ENCODE measurements at regions not wholly inside any gene's neighbourhood (a gene's known extent, or its start where the extent isn't known, plus 50 kb on each side); places are given as distances from the start of the nearest gene placed in this dataset.

GRCh38 chr11:128407962-128408361, 179.4 kb downstream of the ETS1 start:
- Histone ChIP-seq H3K4me3 (ENCODE audit: low read length) (no peak overlapping the region), H3F3A (ENCODE audit: insufficient read depth, low read length, poor library complexity, severe bottlenecking) (no peaks in the 10 kb centered on the region), H3K79me2 (replicated peaks; ENCODE audit: insufficient read depth, low read length) (no peaks in the 10 kb centered on the region), H4K20me1 (ENCODE audit: insufficient read depth) (no peaks in the 10 kb centered on the region), H3K9me2 (ENCODE audit: insufficient read depth, low read length) (no peaks in the 10 kb centered on the region), H3K4me2 (ENCODE audit: low read length) (no peak overlapping the region), H3K9me3 (ENCODE audit: low read length) (no peaks in the 10 kb centered on the region), H3K36me3 (ENCODE audit: insufficient read depth, low read length) (no peaks in the 10 kb centered on the region), H3K27me3 (ENCODE audit: insufficient read depth, low read depth, low read length) (no peaks in the 10 kb centered on the region), H3K27ac (ENCODE audit: low read length) (no peak overlapping the region), H2AFZ (ENCODE audit: low read depth, low read length) (no peak overlapping the region), H3K9ac (ENCODE audit: low read length) (no peak overlapping the region)
- TF ChIP-seq REST (IDR thresholded peaks at IDR 0.05; ENCODE audit: borderline replicate concordance) (no peak), EP300 (conservative IDR thresholded peaks at IDR 0.05; ENCODE audit: poor library complexity, severe bottlenecking) (no peak), RAD21 (conservative IDR thresholded peaks at IDR 0.05) (no peak), SMC3 (conservative IDR thresholded peaks at IDR 0.05; ENCODE audit: poor library complexity) (no peak), CTCF (IDR thresholded peaks at IDR 0.05; ENCODE audit: poor library complexity, severe bottlenecking) (no peak), MXI1 (conservative IDR thresholded peaks at IDR 0.05; ENCODE audit: poor library complexity, severe bottlenecking) (no peak)

- no peak overlapping the region for H2AFZ ChIP-seq (ENCODE audit: low read depth, low read length)
- TF ChIP-seq CTCF (IDR thresholded peaks at IDR 0.05; ENCODE audit: poor library complexity, severe bottlenecking) (no peak), POLR2AphosphoS5 (IDR thresholded peaks at IDR 0.05) (no peak), RAD21 (conservative IDR thresholded peaks at IDR 0.05) (no peak), EP300 (conservative IDR thresholded peaks at IDR 0.05; ENCODE audit: poor library complexity, severe bottlenecking) (no peak), TAF1 (IDR thresholded peaks at IDR 0.05; ENCODE audit: low read depth) (no peak), SMC3 (conservative IDR thresholded peaks at IDR 0.05; ENCODE audit: poor library complexity) (no peak), MXI1 (conservative IDR thresholded peaks at IDR 0.05; ENCODE audit: poor library complexity, severe bottlenecking) (no peak), REST (IDR thresholded peaks at IDR 0.05; ENCODE audit: borderline replicate concordance) (no peak), EZH2 (IDR thresholded peaks at IDR 0.05; ENCODE audit: borderline replicate concordance, insufficient read depth, low read length, poor library complexity, severe bottlenecking) (no peak)
These were observed 181.4 kb downstream of the ETS1 start for GRCh38 chr11:128405714-128406662.

More at GRCh38 chr11:128405714-128406662, 181.4 kb downstream of the ETS1 start:
- Histone ChIP-seq H3F3A (ENCODE audit: insufficient read depth, low read length, poor library complexity, severe bottlenecking) (no peaks in the 10 kb centered on the region), H3K4me3 (ENCODE audit: low read length) (no peak overlapping the region), H4K20me1 (ENCODE audit: insufficient read depth) (no peaks in the 10 kb centered on the region), H3K9me3 (ENCODE audit: low read length) (no peaks in the 10 kb centered on the region), H3K36me3 (ENCODE audit: insufficient read depth, low read length) (no peaks in the 10 kb centered on the region), H3K27me3 (ENCODE audit: insufficient read depth, low read depth, low read length) (no peaks in the 10 kb centered on the region), H3K27ac (ENCODE audit: low read length) (no peak overlapping the region), H3K79me2 (replicated peaks; ENCODE audit: insufficient read depth, low read length) (no peaks in the 10 kb centered on the region), H3K9me2 (ENCODE audit: insufficient read depth, low read length) (no peaks in the 10 kb centered on the region), H3K9ac (ENCODE audit: low read length) (no peak overlapping the region), H3K4me2 (ENCODE audit: low read length) (no peak overlapping the region)
